Middle frontal gyrus (tissue), 1 donor: ENCODE measurements at regions not wholly inside any gene's neighbourhood (a gene's known extent, or its start where the extent isn't known, plus 50 kb on each side); places are given as distances from the start of the nearest gene placed in this dataset.
"Not testable (repeated sequence)": the region's sequence is repeated elsewhere in the genome, so short reads cannot be mapped to it uniquely, and the experiment has no call there.

Experiments
- DNase-seq: peaks from one replicate; pipeline ENCODE4 v3.0.0-alpha.2; 2015; ENCODE audit warnings: low spot score; ENCODE audit errors: extremely low spot score

- no peak for DNase-seq
Measured at GRCh38 chr10:62585211-62585775, 211.1 kb downstream of the ZNF365 start.

DNA sequence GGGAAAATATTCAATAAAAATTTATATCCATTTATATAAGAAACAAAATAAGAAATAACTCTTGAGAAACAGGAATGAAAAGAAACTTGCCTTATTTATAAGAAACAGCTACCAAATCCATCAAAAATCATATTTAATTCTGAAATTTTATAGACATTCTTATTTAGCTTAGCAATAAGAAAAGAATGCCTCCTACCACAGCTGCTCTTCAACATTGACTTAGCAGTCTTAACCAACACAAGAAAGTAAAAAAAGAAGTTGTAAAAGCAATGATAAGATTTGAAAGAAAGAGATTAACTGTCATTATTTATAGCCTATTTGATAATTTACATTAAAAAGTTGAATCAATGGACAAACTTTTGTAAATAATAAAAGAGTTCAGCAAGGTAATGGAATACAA, 212.8 kb downstream of the ZNF365 start:
- no peak for DNase-seq

DNA sequence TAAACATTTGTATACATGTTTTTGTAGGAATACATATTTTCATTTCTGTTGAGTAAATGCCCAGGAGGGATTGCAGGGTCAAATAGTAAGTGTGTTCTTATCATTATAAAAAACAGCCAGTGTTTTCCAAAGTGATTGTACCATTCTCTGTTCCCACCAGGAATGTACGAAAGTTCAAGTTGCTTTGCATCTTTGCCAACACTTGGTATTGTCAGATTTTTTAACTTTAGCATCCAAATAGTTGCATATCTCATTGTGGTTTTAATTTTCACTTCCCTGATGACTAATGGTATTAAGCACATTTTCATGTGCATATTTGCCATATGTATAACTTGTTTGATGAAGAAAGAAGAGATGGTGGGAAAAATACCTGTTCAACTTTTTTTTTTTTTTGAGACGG, 213.9 kb downstream of the ZNF365 start:
- no peak for DNase-seq

GRCh38 chr10:62589689-62590088, 214.8 kb upstream of the ADO start:
- DNase-seq = no peak

DNA sequence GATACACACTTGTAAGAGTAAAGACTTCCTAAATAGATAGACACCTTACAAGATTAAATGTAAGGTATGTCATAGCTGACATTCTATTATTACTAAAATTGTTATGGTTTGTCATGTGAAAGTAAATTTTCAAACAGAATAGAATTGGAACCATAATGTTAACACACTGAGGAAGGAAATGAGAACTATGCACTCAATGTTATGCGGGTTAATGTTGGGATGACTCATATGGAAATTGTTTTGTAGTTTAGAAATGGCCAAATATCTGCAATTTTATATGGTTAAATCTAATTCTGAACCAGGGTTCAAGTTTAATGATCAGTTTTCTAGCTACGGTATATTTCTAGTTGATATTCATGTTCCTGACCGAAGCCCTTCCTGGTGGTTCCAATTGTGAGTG, 214.2 kb upstream of the ADO start:
- DNase-seq = no peak

- peak; percentile 35 for DNase-seq
Measured at GRCh38 chr10:62594093-62594520, 210.4 kb upstream of the ADO start.

DNA sequence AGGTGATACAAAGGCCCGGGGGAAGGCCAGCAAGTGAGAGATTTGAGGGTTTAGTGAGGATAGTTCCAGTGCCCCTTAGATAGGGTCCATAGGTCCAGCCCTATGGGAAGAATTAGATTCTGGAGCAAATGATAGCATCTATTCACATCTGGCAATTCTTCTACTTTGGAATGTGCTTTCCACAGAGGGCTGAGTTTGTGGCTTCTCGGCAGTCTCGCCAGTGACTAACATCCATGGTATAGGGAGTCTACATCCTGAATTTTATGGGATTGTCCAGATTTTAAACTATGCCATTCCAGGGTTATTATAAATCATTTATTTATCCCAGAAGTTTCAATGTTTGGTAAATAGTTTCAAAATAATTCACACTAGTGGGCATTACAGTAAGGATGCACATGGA, 207.3 kb upstream of the ADO start:
- no peak for DNase-seq

GRCh38 chr10:62599161-62599560, 205.4 kb upstream of the ADO start:
- no peak for DNase-seq

DNA sequence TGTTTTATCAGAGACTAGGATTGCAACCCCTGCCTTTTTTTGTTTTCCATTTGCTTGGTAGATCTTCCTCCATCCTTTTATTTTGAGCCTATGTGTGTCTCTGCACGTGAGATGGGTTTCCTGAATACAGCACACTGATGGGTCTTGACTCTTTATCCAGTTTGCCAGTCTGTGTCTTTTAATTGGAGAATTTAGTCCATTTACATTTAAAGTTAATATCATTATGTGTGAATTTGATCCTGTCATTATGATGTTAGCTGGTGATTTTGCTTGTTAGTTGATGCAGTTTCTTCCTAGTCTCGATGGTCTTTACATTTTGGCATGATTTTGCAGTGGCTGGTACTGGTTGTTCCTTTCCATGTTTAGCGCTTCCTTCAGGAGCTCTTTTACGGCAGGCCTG, 198.0 kb upstream of the ADO start:
- not testable (repeated sequence) for DNase-seq

DNA sequence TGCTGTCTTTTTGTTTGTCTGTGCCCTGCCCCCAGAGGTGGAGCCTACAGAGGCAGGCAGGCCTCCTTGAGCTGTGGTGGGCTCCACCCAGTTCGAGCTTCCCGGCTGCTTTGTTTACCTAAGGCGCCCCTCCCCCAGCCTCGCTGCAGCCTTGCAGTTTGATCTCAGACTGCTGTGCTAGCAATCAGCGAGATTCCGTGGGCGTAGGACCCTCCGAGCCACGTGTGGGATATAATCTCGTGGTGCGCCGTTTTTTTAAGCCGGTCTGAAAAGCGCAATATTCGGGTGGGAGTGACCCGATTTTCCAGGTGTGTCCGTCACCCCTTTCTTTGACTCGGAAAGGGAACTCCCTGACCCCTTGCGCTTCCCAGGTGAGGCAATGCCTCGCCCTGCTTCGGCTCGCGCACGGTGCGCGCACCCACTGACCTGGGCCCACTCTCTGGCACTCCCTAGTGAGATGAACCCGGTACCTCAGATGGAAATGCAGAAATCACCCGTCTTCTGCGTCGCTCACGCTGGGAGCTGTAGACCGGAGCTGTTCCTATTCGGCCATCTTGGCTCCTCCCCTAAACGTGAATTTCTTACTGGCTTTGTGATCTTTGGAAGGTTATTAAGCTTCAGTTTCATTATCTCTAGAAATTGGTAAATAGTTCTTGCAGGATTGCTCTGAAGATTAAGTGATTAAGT, 196.2 kb upstream of the ADO start:
- DNase-seq = not testable (repeated sequence)

GRCh38 chr10:62610649-62611229, 193.8 kb upstream of the ADO start:
- no peak for DNase-seq

- no peak for DNase-seq
Measured at GRCh38 chr10:62613424-62613823, 191.1 kb upstream of the ADO start.

DNA sequence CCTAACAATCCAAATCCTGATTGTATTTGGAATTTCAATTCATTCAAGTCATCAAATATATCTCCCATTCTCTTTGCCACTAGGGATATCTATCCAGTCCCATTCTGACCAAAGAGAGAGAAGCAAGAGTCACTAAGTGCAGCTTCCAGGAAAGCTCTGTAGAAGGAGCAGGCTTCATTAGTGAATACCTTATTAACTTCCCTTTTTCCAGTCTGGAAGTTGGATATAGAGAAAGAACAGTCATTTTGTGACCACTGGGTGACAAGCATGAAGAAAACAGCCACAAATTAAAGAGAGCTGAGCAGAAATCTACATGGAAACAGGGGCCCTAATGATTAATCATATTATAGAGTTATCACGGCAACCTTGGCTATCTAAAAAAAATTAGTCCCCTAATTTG, 190.7 kb upstream of the ADO start:
- DNase-seq = no peak

- DNase-seq = no peak
Measured at GRCh38 chr10:62614389-62615157, 189.9 kb upstream of the ADO start.

- DNase-seq = no peak
Measured at GRCh38 chr10:62616885-62617590, 187.5 kb upstream of the ADO start.

GRCh38 chr10:62617652-62618051, 186.9 kb upstream of the ADO start:
- no peak for DNase-seq

GRCh38 chr10:62618054-62618453, 186.5 kb upstream of the ADO start:
- DNase-seq = no peak

- no peak for DNase-seq
Measured at GRCh38 chr10:62618576-62619412, 185.7 kb upstream of the ADO start.

- DNase-seq = no peak
Measured at GRCh38 chr10:62619413-62619738, 185.1 kb upstream of the ADO start.

DNA sequence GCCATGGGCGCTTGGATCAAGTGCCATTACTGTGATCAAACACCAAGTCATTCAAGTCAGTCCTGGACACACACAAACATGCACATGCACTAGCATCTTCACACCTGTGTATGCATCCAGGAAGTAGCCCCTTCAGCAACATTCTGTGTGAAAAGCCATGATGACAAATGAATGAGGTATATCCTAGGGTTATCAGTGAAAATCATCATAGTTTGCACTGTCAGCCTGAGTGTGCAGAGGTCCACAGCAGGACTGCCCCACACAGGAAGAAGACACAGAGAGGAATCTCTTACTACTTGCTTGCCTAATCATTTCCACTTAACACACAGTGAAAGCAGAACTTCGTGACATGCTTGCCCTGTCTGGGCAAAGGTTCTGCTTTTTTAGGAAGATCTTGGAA, 184.0 kb upstream of the ADO start:
- no peak for DNase-seq

DNA sequence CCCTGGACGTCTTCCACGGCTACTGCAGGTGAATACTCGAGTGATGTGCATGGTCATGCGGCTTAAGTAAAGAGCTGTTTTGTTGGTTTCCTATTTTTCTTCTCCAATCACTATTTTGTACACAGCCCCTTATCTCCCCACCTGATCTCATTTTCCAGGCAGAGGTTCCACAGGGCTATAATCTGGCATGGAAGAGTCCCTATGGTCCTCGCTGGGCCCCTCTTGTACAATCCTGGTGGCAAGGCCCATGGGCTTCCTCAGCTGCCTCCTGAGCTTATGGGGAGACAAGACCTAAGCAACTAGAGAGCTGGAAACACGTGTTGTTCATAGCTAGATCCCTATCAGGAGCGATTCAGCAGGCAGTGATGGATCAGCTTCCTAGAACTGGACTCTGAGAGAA, 181.3 kb upstream of the ADO start:
- DNase-seq = no peak
